Activated CD8-positive, alpha-beta memory T cell treated with anti-CD3 and anti-CD28 coated beads, Interleukin-2, amount 50 U/mL, for 24 hours (primary cell): ENCODE measurements at regions not wholly inside any gene's neighbourhood (a gene's known extent, or its start where the extent isn't known, plus 50 kb on each side); places are given as distances from the start of the nearest gene placed in this dataset.

Experiments
- DNase-seq: peaks from one replicate; pipeline ENCODE4 v3.0.0-alpha.2; 2020; ENCODE audit errors: extremely low read depth

DNA sequence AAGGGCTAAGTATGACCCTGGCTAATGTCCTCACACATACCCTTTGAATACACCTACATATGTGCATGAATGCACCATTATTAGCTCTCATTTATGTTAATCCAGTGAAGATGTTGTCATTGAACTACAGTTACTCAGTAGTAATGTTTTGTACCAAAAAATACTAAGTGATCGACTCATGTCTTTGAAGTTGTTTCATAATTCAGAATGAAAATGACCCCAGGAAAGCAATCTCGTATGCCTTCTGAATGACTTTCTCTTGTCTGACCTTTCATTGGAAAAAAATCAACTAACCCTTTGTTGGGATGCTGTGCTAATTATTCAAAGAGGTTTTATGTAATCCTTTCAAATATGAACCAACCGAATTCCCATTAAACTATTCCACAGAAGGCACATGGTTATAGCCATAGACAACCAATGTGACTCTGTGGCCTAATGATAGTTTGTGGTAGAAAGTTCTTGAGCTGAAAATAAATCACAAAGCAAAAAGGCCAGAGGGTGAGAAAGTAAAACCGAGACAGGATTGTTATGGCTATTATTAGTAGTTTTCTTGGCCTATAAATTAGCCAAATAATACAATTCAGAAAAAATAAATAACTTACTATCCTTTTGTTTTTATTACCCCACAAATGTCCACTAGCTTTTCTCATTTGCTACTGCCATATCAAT is 86.8 kb upstream of the STARD13 start:
- no peak for DNase-seq

DNA sequence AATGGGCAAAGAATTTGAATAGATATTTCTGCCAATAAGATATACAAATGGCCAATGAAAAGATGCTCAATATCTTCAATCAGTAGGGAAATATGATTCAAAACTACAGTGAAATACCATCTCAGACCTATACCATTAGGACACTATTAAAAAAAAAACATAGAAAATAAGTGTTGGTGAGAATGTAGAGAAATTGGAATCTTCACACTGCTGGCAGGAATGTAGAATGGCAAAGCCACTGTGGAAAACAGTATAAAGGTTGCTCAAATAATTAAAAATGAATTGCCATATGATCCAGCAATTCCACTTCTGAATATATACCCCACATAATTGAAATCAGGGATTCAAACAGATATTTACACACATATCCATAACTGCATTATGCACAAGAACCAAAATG is 88.1 kb upstream of the STARD13 start:
- no peak for DNase-seq

DNA sequence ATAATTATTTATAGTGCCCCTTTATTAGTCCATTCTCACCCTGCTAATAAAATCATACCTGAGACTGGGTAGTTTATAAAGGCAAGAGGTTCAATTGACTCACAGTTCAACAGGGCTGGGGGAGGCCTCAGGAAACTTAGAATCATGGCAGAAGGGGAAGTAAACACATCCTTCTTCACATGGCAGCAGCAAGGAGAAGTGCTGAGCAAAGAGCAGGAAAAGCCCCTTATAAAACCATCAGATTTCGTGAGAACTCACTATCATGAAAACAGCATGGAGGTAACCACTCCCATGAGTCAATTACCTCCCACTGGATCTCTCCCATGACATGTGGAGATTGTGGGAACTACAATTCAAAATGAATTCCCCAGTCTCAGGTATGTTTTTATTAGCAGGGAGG is 89.9 kb upstream of the STARD13 start:
- DNase-seq = no peak

DNA sequence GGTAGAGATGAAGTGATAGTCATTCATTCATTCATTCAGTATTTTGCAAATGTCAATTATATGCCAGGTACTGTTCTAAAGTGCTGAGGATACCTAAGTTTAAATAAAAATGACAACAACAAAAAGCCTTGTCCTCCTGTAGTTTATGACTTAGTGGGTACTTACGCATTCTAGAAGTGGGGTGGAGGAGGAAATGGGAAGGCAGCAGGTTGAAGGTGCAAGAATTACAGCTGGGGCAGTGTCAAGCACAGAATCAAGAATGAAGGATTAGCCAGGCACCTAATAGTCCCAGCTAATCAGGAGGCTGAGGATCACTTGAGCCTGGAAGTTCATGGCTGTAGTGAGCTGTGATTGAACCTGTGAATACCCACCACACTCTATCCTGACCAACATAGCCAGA is 90.7 kb upstream of the STARD13 start:
- no peak for DNase-seq

DNA sequence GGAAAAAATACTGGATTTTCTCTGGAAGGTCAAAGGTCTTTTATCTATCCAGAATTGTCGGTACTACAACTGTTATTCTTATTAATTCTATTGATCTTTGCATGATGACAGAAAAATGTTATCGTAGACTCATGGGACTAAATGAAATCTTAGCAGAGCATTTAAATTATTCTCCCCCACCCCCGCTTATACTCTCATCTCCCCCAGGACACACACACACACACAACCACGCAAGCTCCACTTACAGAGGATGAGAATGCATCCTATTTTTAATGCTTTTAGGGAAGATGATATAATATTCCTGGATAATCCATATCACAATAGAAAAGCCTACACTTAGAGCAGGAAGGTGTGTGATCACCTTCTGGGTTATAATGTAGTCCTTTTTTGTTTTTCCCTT is 91.9 kb upstream of the STARD13 start:
- DNase-seq = no peak

DNA sequence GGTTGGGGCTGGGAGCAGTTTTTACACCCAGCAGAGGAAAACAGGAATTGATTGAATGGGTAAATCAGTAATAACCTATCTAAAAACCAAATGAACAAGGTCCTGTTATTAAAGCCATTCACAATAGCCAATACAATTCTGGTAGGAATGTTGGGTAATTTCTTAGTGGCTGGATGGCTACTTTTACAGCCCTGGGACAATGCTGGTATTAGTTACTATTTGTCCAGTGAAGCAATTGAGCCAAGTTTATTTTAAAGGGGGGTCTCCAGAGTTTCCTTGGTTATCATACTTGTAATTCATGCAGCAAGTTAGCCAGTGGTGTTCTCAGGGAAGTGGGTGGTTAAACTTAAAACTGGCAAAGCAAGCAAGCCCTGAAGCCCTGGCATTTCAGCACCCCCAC is 92.3 kb upstream of the STARD13 start:
- no peak for DNase-seq

DNA sequence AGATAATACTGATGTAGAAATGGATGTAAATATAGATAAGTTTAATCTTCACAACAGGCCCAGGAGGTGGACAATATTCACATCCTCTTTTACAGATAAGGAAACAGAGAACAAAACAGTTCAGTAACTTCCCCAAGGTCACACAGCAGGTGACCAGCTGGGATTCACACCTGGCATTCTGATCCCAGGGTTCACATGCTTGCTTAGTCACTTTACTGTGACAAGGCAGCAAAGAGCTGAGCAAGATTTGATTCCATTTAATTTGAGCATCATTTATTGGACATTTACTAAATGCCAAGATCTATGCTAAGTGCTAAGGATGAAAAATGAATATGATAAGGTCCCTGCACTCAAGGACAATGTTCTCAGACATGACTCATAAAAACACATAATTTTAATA is 94.1 kb upstream of the STARD13 start:
- no peak for DNase-seq

DNA sequence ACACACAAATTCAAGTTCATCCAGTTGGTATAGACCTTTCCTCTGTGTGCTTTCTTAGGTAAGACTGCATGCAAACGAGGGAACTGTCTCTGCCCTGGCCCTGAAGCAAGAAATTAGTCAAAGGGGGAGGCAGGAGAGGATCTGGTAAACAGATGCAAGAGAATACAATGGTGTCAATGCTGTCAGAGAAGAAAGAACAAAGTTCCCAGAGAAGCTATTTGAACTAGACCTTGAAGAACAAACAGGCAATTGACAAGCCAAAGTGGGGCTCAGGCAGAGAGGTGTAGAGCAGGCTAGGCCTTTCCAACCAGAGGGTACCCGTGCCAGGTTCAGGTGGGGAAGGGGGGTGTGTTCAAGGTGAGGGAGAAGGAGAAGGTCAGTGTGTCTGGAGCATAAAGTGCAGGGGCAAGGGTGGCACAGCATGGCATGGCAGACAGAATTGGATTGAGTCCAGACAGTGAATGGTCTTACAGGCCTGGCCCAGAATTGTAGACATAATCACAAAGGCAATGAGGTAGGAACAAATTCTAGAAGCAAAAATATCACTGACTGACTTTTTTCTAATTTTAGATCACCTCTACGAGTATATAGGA is 95.0 kb upstream of the STARD13 start:
- no peak for DNase-seq

DNA sequence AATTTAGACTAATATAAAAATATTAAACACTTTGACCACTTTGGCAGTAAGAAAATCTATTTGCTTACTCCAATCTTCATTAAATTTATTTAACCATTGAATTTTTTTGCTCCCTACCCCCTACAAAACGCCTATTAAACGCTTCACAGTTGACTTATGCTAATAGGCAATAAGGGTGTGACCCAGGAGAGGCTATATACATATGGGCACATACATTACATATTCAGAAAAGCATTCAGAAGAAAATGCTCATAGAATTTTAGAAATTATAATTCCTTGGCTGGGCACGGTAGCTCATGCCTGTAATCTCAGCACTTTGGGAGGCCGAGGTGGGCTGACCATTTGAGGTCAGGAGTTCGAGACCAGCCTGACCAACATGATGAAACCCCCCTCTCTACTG is 95.6 kb upstream of the STARD13 start:
- DNase-seq = no peak

DNA sequence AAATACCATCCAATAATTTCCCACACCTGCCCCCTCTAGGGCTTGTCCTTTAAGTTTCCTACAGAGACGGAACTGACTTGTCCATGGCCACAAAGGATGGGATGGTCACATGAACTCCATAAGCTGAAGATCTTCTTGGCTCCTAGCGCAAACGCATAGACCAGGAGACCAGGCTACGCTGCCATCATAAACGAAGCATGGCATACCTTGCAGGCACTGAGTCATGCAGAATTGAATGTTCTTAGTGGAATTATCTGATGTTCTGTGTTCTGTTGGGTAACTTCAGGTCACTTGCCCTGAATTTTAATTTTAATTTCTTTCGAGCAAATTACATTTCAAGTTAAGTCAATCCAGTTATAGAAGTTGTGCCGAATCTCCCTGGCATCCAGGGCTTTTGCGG is 96.4 kb upstream of the STARD13 start:
- no peak for DNase-seq

DNA sequence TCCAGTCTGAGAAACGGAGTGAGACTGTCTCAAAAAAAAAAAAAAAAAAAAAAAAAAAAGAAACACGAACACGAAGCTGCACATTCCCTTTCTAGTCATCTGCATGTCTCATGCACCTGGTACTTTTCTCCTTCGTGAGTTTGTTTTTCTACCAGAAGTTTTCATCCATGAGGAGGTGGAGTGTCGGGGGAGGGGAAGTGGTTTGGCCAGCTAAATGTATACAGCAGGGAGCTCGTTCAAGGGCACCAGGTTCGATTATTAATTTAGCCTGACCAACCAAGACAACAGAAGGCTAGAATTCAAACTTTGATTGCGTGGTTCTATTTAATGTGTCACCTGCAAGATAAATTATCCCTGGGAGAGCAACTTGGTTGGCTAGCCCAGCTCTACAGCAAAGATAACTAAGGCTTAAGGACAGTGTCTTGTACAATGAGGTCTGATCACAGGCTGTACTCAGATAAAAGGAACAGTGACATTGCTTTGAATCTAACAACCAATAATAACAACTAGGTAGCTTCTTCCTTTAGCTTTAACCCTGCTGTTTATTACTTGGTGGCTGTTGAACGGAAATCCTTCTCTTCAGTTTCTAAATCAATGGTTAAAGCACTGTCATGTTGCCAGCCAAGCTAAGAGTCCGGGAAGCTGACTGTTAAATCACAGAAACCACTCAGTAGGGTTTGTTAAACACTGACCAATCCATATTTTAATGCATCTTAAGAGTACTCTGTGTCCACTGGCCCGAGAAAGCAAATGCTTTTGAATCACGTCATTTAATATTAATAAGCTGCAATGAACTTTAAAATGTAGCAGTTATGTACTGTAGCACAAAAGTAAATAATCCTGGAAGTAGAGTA is 98.4 kb upstream of the STARD13 start:
- no peak for DNase-seq

DNA sequence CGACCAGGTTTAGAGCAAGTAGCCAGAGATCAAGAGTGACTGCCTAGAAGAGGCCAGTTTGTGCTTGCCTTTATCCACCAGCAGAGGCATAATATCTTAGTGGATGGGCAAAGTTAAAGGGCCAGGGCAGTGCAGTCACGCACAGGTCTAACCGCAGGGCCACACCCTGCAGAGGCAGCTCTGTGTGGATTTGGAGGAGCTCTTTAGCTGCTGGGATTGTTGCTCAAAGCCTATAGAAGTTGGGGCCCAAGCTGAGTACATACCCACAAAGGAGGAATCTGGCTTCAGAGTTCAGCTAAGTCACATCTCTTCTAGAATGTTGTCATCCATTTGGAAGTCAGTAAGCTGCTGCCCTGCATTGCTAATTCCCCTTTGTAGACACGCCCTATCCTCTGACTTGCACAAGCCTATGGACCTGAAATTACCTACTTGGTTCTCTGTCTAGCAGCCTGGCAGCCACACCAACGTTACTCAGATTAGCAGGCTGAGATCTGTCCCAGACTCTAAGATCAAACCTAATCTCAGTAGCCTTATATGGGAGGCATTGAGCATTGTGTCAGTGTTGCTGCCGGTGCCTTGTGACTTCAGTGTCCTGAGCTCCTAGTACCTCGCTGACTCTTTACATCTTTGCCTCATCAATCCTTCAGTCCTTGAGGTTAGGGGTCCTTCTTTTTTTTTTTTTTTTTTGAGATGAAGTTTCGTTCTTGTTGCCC is 102.9 kb upstream of the STARD13 start:
- no peak for DNase-seq

DNA sequence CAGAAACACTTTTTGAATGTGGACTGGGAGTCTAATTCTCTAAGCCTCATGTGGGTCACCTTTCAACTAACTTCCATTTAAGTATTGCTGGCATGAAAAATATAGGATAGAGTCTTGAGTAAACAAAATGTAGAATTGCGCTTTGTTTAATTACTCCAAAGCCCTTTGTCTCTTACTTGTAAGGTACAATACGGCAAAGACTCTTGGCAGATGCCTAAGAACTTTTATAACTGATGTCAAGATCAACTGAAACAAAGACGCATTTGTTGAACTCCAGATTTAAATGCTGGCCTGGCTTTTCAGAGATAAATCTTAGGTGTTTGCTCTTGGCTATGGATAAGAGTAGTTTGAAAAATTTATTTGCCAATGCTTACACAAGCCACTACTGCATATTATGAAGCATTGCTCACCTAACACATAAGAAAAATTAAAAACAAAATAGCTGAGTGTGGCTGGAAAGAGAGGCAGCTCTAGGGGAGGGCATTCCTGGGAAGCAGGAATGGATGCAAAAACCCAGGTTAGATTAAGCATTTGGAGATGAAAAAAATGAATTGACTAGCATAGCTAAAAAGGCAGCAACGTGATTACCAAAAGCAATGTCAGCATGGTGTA is 107.3 kb upstream of the STARD13 start:
- no peak for DNase-seq

DNA sequence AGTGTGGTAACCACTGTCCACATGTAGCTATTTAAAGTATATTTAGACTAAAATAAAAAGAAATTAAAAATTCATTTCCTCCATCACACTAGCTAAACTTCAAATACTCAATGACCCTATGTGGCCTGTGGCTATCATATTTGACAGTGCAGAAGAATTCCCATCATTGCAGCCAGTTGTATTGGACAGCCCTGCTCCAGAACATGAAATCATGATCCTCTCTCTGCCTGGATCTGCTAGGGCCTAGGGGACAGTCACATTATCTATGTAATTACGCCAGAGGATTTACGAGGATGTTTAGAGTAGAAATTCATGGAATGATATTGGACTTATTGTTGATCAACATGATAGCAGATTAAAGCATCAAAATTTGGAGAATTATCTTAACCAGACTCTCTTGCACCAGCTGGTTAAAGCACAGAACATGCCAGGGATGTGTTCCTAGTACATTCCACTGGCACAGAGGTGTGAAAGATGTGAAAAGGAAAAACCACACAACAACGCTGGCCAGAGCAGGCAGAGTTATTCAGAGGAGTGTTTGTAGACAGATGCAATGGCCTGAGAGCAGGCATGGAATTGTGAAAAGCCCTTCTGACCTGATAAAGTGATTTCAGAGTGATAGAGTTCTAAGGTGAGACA is 108.9 kb upstream of the STARD13 start:
- DNase-seq = no peak

DNA sequence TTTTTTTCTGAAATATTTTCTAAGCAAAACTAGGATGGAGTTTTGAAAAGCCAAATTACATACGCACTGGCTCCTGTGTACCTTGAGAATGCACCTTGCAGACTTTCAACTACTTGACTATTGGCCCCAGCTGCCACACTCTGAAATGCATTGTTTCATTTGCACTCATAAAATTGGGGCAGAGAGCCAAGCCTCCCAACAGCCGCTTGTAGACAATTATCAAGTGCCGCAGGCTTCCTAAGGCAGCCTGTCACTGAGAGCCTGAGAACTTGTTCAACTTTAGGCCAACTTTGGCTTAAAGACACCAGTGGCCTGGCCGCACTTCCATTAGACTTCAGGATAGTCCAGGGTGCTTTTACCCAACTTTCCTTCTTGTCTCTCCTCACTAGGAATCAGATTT is 115.7 kb upstream of the STARD13 start:
- DNase-seq = no peak

DNA sequence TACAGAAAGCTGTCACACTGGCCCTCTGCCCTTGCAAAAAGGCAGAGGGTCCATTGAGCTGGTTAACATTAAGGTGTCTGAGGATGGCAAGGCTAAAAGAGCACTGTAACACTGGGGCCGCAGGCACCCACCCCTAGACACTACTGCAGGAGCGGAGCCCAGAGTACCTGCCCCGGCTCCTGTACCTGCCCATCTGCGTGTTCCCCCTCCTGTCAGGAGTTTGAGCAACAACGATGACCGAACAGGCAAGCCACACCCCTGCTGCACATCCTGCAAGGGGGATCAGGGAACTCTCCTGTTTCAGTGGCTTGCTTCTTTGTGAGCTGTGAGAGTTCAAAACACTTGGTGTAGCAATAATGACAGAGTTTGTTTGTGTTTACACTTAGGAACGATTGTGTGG is 117.4 kb upstream of the STARD13 start:
- no peak for DNase-seq

DNA sequence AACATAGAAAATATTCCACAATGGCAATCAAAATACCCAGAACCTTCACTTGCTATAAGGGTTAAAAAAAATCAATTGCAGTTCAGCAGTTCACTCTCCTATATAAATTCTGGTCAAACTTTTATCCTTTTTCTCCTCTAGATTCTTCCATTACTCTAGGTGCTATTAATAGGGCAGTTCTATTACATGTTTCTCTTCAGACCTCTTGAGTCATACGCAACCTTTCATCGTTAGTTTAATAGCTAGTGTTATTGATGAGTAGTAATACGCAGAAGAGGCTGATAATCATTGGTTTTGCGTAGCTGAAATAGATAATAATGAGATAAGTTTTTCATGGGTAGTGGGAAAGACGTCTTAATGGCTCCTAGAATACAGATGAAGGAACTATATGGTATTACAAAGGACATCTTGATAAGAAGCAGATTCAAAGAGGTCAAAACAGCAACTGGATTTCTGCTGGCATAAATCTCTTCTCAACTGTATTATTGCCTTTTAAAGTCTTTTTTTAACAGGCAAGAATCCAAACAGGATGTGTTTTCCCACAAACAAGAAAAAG is 118.3 kb upstream of the STARD13 start:
- no peak for DNase-seq

DNA sequence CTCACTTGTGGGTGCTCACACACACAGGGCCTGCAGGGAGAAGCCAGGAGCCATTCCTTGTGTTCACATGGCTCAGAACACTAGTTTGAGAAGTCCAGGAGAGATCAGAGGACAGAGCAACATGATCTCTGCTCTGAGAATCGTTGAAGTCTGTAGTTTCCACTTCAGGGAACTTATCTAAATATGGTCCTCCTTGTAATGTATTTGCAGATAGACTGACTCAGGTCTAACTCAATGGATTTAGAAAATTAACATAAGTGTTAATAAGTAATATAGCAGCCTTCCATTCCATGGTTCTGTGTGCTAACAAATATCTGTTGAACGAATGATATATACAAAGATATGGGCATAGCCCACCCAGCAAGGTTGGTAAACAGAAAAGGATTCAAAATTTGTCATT is 119.8 kb upstream of the STARD13 start:
- DNase-seq = no peak

DNA sequence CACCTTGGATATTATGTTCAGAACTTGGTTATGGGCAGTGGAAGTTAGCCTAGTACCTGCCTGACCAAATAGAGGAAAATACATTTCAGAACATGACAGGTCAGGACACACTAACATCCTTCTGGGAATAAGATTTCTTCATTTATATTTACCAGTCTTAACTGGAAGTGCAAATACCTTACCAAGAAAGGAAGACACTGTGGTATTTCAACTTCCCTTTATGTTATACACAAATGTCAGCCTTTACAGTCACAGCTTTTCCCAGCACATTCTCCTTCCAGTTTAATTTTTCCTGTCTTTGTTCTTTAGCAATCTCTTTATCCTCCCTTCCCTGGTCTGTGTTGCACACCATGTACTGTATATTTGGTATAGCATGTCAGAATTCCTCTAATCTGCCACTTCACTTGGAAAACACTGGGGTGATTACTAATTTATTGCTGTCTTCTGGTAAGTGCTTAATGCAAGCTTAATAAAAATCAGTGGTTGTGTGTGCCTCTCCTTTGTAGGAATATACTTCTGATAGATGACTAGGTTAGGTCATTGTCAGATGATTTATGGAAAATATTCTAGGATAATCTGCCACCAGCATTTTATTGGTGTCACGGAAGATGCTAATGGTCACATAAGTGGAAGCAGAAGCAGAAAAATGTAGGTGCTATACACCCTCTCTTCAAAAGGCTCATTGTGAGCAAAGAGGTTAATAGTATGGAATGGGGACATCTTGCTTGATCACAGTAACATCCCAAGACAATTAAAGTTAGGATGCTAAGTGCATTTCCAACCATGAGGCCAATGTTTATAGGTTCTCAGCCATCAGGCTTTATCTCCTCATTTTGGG is 124.3 kb upstream of the STARD13 start:
- DNase-seq = no peak

DNA sequence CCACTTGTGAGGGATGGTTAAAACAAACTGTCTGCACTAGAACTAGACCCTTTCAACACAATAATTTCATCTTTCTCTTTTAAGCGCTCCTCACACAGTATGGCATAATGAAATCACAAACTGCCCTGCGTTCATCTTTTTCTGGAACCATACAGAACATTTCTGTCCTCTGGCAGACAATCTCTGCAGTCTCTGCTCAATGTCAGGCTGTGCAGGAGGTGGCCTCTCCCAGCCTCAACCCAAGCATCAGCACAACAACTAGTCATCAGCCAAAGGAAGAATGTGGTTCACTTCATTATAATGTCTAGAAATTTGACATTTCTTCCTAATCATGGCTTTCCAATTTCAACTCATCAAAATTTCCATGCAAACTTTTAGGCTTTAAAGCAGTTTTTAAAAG is 125.1 kb upstream of the STARD13 start:
- no peak for DNase-seq
